HG03045 (cell line): ENCODE measurements at regions not wholly inside any gene's neighbourhood (a gene's known extent, or its start where the extent isn't known, plus 50 kb on each side); places are given as distances from the start of the nearest gene placed in this dataset.

ENCODE experiments used
- ATAC-seq: cut with Tn5 transposase; IDR thresholded peaks from one replicate; pipeline ENCODE4 v1.9.1; 2021; ENCODE audit warnings: mild to moderate bottlenecking, moderate library complexity; ENCODE audit not compliant: unreplicated experiment

GRCh38 chr18:24560511-24560981 lies 100.1 kb downstream of the HRH4 start:
- no peak for ATAC-seq

DNA sequence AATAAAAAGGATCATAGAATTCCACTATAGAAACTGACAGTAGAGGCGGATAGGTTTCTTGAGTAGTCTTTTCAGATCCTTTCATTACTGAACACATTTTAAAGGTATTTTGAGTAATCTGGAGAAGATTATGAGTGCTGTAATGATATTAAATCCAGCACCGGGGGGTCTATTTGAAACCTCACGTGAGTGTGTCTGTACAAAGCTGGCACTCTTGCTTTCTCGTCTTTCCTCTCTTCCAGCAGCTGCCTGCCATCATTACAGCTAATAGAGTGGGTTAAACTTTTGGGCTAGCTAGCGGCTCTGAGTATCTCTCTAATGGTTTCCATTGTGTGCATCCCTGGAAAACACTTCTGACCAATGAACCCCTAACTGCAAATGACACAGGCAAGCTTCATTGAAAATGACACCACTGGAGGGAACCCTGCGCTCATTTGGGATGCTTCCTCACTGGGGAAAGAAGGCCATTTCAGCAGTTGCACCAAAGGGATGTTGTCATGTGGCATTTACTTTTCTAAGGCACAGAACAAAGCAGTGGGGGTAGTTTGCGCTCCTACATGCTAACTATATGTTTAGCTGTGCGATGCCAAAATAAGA lies 101.0 kb downstream of the HRH4 start:
- no peak for ATAC-seq

DNA sequence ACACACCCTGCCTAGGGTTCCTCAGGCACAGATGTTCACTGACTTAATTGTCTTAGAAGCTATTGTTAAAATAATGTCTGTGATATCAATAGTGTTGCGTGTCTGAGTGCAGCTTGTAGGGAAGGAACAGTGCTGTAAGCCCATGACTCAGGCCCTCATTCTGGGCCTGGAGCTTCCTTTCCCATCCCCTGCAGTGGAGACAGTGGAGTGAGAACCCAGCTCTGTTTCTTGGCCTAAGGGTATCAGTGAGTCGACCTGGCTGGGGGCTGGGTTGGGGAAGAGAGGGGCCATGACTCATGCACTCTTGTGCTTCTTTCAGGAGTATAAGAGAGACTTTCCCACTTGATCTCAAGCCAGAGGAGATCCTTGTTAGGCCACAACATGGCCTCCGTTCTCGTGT lies 106.8 kb downstream of the HRH4 start:
- ATAC-seq: no peak

GRCh38 chr18:24570716-24571115 lies 110.3 kb downstream of the HRH4 start:
- no peak for ATAC-seq

GRCh38 chr18:24582771-24583170 lies 122.3 kb downstream of the HRH4 start:
- no peak for ATAC-seq

DNA sequence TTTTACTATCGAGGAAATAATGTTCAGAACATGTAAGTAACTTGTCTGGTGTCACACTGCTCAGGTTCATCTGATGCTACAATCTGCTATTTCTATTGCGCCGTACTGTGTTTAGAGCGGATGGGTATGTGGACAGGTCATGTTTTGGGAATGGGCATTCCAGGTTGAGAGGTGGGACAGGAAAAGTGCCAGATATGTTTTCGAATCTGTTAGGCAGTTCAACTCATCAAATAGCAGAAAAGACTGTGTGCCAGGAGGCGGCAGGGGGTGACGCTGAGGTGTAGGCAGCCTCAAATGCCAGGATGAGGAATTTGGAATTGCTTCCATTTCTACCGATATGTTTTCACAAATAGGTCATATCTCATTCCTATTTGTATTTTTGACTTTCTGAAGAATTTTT lies 123.8 kb downstream of the HRH4 start:
- no peak for ATAC-seq

GRCh38 chr18:24584813-24585212 lies 124.4 kb downstream of the HRH4 start:
- ATAC-seq: no peak

- no peak for ATAC-seq
Observed at GRCh38 chr18:24585996-24586566, 125.6 kb downstream of the HRH4 start.

DNA sequence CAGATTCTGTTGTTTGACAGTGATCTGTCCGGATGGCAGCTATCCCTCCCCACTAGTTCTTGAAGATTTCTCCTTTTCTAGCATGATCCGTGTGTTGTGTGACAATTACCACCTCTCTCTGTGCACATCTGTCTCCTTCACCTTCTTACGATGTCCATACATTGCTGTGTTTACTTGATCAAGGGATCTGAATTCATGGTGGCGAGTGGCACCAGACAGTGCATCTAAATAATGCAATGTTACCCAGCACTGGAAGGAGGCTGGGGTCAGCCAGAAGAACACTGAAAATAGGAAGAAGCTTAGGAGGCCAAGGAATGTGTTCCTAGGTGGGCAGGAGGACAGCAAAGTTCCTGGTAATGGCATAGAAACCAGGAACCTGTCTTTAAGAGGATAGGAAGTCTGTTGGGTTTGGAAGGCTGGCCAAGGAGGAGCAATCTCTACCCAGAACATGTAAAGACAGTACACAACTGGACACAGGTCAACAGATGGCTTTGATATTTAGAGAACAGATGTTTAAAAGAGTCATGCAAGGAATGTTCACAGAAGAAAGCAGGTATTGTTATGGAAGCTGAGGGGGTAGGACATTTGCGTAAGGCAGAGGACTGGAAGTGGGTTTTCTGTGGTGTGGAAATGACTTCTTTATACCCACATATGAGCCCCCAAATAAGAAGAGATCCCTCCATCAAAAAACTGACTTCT lies 126.4 kb downstream of the HRH4 start:
- no peak for ATAC-seq

DNA sequence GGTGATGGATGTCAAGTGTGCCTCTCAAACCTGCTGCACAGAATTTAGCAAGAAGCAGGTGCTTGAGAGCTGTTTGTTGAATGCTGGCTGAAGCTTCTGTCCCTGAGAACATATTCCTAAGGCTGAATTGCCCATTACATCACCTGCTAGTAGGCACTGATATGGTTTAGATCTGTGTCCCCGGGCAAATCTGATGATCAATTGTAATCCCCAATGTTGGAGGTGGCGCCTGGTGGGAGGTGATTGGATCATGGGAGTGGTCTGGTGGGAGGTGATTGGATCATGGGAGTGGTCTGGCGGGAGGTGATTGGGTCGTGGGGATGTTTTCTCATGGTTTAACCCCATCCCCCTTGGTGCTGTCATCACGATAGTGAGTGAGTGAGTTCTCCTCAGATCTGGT lies 128.0 kb downstream of the HRH4 start:
- no peak for ATAC-seq

GRCh38 chr18:24590946-24591345 lies 130.5 kb downstream of the HRH4 start:
- ATAC-seq: no peak

GRCh38 chr18:24593401-24593800 lies 133.0 kb downstream of the HRH4 start:
- no peak for ATAC-seq

- ATAC-seq: no peak
Observed at GRCh38 chr18:24593886-24594285, 133.4 kb downstream of the HRH4 start.

- no peak for ATAC-seq
Observed at GRCh38 chr18:24595561-24596031, 135.2 kb downstream of the HRH4 start.

GRCh38 chr18:24600076-24600654 lies 139.7 kb downstream of the HRH4 start:
- no peak for ATAC-seq

DNA sequence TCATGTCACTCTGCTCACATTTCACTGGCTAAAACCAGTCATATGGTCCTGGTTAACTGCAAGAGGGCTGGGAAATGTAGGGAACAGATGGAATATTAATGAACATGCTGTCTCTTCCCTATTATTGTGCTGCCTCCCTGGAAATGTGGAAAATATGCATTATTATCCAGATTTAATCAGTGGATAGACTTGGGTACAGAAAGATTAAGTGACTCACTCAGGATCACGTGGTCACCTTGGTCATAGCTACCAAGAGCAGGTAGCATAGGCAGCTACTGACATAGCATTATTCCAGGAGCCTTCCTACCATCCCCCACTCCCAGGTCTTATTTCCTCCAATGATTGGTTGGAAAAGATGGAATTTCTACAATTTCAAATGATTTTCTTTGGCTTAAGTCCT lies 141.1 kb downstream of the HRH4 start:
- no peak for ATAC-seq

GRCh38 chr18:24602201-24602600 lies 141.8 kb downstream of the HRH4 start:
- no peak for ATAC-seq

DNA sequence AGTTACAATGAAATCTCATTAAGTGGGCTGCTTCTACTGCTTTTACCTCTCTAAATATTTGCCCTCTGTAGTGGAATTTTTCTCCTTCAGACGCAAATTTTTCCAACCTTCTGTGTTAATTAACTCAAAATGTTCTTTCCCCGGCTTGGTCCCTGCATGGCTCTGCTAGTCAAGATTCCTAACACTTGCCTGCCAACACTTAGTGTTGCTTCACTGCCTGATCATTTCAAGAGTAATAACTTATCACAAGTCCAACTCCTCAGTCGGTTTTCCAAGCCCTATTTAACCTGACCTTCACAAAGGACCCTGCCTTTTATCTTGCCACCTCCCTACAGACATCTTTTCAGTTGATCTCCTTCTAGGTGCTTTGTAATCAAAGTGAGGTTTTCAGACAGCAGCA lies 142.7 kb downstream of the HRH4 start:
- ATAC-seq: no peak

GRCh38 chr18:24605444-24605843 lies 145.0 kb downstream of the HRH4 start:
- no peak for ATAC-seq

- no peak for ATAC-seq
Observed at GRCh38 chr18:24609254-24609653, 148.8 kb downstream of the HRH4 start.

DNA sequence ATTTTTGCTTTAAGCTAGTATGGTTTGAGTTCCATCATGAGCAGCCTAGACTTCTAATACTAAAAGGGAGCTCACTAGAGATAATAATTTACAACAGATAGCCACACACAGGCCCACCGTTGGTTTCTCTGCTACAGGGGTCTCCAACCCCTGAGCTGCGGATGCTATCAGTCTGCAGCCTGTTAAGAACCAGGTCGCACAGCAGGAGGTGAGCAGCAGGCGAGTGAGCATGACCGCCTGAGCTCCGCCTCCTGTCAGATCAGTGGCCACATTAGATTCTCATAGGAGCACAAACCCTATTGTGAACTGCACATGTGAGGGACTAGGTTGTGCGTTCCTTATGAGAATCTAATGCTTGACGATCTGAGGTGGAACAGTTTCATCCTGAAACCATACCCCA lies 150.6 kb downstream of the HRH4 start:
- ATAC-seq: no peak
